ENCODE measurements at regions not wholly inside any gene's neighbourhood (a gene's known extent, or its start where the extent isn't known, plus 50 kb on each side); places are given as distances from the start of the nearest gene placed in this dataset.

DNA sequence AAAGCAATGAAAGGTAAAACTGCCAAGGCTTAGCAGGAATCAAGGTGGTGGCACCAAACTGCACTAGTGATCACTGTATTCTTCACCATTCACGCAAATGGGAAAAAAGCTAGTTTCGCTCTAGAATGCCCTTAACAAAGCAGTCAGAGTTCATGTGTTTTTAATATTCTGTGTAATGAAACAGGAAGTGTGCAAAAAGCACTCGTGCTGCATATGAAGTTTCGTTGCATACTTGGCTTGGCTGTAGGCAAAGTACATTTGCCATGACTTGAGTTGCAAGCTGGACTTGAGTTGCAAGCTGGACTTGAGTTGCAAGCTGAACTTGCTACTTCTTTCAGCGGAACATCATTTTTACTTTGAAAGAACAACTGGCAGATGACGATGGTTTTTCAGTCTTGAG lies 55.4 kb downstream of the FOXI1 start:
- TF ChIP-seq THYN1 (CRISPR knock-in tag; IDR thresholded peaks at IDR 0.05; ENCODE audit: borderline replicate concordance, low read depth) (no peak), YY1 (IDR thresholded peaks at IDR 0.05; ENCODE audit: insufficient read depth, insufficient replicate concordance, low read depth, low read length) (no peak), U2AF2 (IDR thresholded peaks at IDR 0.05; ENCODE audit: low read depth, low read length) (no peak), TGIF2 (CRISPR knock-in tag; IDR thresholded peaks at IDR 0.05) (no peak), TOE1 (CRISPR knock-in tag; IDR thresholded peaks at IDR 0.05) (no peak)
